ENCODE measurements at regions not wholly inside any gene's neighbourhood (a gene's known extent, or its start where the extent isn't known, plus 50 kb on each side); places are given as distances from the start of the nearest gene placed in this dataset.

DNA sequence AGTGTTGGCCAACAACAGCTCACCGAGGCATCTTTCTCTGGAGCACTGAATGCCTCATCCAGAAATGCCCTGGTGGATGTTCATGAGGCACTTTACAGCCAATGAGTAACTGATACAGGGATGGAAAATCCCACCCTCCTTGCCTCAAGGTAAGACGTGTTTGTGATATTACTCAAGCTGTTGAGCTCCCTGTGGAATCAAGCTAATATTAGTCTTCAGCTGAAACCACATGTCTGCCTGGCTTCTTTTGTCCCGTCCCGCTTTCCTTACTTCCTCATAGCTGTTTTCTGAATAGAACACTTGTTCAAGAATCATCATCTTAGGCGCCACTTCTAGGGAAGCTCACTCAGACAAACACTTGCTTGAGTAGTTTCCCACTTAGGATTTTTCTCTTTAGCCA lies 422.4 kb downstream of the INHBA start:
- DNase-seq, result no peak

GRCh38 chr7:41277561-41277960 lies 425.3 kb downstream of the INHBA start:
- no peak for DNase-seq

DNA sequence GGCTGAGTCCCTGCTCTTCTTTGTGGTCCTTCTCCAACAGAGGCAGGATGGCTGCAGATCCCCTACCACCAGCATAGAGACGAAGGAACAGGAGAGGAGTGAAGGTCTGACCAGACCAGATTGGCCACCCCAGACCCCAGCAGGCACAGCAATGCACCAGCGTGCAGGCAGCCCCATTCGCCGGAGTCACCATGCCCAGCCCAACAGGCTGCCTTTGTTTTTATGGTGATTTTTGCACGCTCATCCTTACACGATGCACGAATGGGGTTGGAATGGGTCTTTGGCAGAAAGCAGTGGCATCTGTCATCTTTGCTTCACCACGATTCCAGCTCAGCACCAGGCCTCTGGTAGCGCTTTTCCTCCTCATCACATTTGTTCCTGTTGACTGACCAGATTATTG lies 427.6 kb downstream of the INHBA start:
- DNase-seq, result no peak

DNA sequence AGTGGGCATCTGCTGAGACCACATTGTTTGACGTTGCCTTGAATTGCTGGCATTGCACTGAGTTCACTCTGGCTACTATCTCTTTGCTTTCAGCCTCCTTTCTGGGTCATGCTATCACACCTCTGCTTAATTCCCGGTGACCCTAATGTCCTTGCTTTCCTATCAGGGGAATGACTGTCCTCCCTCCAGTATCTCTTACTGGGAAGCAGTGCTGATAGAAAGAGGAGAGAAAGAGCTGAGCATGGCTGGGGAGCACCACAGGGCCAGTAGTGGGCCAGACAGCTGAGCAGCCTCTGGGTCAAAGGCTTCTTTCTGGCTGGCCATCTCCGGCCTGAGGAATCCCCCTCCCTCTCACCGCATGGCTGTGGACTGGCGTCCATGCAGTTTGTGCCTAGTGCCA lies 428.7 kb downstream of the INHBA start:
- no peak for DNase-seq

DNA sequence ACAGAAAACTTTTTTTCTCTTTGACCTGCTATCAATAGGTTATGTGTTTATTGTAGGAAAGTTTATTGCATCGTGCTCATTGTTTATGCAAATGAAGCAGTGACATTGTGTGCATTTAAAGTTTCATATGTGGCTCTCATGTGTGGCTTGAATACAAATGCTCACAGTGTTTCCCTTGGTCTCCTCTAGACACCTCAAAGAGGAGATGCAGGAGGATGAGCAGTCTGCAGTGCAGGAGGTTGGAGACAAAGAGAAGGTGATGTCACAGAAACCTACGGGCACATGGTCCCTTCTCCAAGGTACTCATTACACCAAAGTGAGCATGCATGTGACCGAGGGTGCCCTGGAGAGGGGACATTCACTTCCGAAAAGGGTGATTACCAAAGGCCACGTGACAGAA lies 430.2 kb downstream of the INHBA start:
- DNase-seq, result no peak

- no peak for DNase-seq
These were observed 434.0 kb downstream of the INHBA start for GRCh38 chr7:41268878-41269277.

GRCh38 chr7:41261080-41261479 lies 441.8 kb downstream of the INHBA start:
- DNase-seq, result no peak

DNA sequence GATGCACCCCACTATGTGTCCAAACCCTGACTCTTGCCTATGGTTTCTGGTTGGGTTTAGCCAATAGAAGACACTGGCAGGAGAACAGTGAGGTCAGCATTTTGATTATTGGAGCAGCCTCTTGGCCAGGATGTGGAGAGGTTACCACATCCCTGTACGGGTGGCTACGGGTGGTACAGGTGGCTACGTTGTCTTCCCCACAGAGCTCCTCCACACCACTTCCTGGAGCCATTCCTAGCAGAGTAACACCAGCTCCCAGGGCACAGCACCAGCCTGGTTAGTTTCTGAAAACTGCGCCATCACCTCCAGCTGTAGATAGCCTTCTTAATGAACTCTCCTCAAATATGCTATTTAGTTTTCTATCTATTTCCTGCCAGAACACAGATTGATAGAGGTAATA lies 445.2 kb downstream of the INHBA start:
- no peak for DNase-seq

DNA sequence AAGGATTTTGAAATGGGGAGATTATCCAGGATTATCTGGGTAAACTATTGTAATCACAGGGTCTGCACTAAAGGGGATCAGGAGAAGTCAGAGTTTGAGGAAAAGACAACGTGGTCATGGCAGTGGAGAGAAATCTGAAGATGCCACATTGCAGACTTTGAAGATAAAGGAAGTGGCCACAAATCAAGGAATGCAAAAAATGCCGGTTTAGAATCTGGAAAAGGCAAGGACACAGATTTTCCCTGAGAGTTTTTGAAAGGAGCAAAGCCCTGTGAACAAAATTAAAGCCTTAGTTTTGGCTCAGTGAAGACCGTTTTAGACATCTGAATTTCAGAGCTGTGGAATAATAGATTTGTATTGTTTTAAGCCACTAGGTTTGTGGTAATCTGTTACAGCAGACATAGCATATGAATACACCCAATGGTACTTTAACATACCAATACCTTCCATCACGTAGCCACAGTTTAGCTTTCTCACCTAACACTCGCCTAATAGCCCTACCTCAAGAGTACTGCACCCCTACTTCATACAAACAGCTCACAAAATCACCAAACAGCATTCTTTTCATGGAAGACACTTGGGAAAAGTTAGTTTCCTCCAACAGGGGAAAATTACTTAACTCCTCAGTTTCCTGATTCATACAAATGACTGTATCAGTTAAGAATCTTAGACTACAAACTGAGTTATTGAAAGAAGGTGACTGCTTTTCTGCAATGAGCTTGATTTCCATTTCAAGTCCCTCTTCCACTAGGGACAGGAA lies 446.5 kb downstream of the INHBA start:
- DNase-seq, result no peak

DNA sequence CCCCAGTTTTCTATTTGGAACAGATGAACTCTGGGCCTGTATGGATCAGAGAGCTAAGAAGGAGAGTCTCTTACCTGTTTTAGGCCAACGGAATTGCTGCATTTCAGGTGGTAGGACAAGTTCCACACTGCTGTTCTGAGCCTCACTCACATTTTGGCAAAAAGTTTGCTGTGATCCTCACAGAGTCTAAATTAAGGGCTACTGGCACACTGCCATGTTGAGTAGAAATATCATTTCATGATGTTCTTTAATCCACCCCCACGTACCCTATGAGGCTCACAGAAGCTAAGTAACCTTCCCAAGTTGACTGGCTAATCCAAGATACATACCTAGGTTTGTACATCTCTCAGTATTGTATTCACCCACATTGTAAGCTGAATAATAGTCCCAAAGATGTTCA lies 447.2 kb downstream of the INHBA start:
- DNase-seq, result no peak

DNA sequence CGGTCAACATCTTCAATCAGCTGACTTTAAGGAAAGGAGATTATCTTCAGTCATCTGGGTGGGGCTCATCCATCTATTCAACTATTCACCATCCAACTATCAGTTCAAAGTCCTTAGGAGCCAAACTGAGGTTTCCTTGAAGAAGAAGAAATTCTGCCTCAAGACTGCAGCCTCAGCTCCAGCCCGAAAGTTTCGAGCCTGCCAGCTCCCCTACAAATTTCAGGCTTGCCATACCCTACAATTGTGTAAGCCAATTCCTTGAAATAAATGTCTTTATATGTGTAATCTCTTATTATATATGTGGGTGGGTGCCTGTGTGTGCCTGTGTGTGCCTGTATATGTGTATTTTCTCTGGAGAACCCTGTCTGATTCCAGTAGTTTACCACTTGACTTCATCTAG lies 447.8 kb downstream of the INHBA start:
- DNase-seq, result no peak

- no peak for DNase-seq
These were observed 449.9 kb downstream of the INHBA start for GRCh38 chr7:41252957-41253356.

DNA sequence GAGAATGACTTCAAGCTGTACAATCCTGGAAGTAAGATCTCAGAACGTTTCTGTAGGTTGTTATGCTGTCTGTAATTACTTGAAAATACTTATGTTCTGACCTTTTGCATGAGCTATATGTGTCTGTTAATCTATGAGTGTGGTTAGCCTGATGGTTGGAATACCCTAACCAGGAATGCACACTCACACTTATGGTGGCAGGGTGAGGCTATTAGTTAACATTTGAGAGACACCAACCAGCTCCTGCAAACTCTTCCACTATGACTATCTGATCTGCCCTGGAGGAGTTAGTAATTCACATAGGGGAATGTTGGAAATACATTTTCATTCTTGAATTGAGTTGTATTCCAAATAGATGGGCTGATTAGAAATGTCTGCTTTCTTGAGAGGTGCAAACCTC lies 450.3 kb downstream of the INHBA start:
- DNase-seq, result no peak

- DNase-seq, result no peak
These were observed 455.6 kb downstream of the INHBA start for GRCh38 chr7:41247143-41247865.

GRCh38 chr7:41245916-41246315 lies 457.0 kb downstream of the INHBA start:
- no peak for DNase-seq

- no peak for DNase-seq
These were observed 458.6 kb downstream of the INHBA start for GRCh38 chr7:41244246-41244645.

- DNase-seq, result no peak
These were observed 461.2 kb downstream of the INHBA start for GRCh38 chr7:41241641-41242040.

DNA sequence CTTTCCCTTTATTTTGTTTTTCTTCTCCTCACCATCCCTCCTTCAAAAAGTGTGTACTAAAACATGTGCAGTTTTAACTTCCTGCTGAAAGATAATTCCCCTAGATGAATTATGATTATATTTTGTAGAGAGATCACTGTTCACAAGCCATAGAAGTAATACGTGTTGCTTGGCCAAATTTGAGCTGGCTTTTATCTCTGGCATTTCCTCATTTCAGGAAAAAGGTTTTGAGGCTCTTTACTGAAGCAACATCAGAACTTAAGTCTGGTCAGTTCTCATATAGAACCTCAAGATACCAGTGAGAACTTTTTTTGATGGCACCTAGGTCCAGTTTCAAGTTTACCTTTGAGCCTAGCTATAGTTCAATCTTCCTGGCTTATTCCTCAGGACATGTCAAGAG lies 463.3 kb downstream of the INHBA start:
- no peak for DNase-seq

- DNase-seq, result no peak
These were observed 464.0 kb downstream of the INHBA start for GRCh38 chr7:41238851-41239331.

DNA sequence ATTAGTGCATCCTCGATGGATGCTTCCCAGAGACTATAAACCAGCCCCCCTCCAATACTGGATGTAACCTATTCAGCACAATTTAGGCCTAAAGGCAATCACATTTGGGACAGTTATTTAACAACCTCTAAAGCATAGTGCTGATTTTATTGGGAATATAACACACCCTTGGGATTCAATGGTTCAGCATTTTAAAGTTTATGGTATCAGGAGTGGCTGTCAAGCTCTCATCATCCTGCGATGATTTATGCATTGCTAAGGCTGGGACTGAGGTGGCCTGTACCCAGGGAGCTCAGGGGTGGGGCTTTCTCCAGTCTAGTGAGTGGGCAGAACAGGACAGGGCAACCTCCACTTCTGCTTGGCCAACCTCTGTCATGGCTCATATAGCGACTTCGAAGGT lies 464.9 kb downstream of the INHBA start:
- no peak for DNase-seq

GRCh38 chr7:41232086-41232485 lies 470.8 kb downstream of the INHBA start:
- no peak for DNase-seq

DNA sequence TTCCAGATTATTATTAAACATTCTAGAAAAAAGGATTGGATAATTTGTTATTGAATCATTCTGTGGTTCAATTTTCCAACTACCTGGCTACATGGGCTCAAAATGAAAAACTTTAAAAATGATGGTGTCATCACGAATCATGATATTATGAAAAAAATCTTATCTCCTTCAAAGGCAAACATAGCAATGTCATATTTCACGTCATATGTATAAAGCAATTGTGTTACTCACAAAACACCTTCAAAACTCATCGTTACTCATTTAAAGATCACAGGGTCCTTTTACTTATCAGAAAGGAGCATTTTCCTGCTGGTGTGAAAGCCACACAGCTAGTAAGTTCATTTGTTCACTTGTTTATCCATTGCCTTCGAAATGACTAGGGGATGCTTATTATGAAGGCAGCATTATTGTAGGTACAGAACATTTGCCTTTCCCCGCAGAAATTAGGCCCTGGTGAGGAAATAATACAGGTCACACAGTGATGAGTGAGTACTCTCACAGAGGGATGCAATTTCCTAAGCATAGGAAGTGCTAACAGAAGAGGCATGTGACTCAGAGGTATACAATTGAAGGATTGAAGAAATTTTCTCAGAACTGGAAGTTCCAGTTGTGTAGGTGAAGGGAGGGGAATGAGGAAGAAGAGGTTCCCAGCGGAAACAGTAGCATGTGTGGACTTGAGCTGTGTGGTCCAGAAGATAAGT lies 478.7 kb downstream of the INHBA start:
- no peak for DNase-seq

DNA sequence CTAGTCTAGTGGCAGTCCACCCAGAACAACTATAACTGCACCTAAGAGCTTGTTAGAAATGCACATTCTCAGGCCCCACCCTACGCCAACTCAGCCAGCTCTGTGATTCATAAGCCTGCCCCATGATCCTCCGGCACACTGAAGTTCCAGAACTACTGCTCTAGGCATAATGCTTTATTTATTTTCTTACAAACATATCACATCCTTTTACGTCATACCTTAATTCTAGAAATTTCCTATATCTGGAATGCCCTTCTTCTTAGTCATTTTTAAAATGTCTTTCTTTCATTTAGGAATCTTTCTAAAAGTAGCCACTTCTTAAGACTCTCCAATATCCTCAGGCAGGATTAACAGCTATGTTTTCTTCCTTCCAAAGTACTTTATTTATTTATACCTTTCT lies 480.1 kb downstream of the INHBA start:
- DNase-seq, result no peak

DNA sequence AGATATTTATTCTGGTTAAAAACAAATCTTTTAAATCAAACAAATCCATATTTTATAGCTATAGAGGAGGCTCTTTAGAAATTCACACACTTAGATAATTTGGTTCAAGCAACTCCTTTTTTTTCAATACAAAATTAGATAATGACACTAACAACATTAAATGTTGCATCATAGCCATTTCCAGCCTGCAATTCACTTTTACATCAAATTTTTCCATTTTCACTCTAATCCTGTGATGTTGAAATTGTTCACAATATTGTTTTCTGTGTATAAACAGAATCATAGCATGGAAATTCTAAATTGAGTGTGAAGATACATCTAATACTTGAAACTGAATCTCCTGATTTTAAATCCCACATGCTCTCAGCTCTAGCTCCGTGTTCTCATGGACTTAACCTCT lies 482.6 kb downstream of the INHBA start:
- DNase-seq, result no peak
